HG02852 (cell line): ENCODE measurements at regions not wholly inside any gene's neighbourhood (a gene's known extent, or its start where the extent isn't known, plus 50 kb on each side); places are given as distances from the start of the nearest gene placed in this dataset.

ENCODE experiments used
- ATAC-seq: cut with Tn5 transposase; IDR thresholded peaks from one replicate; pipeline ENCODE4 v1.9.1; 2021; ENCODE audit warnings: mild to moderate bottlenecking, moderate library complexity; ENCODE audit not compliant: unreplicated experiment

GRCh38 chr6:19312241-19312978 is 524.8 kb upstream of the ID4 start:
- no peak for ATAC-seq

- ATAC-seq, result no peak
Measured at GRCh38 chr6:19317431-19317986, 519.7 kb upstream of the ID4 start.

GRCh38 chr6:19319005-19319404 is 518.2 kb upstream of the ID4 start:
- ATAC-seq, result no peak

GRCh38 chr6:19320111-19320581 is 517.0 kb upstream of the ID4 start:
- no peak for ATAC-seq

GRCh38 chr6:19322691-19323485 is 514.3 kb upstream of the ID4 start:
- ATAC-seq, result no peak

- ATAC-seq, result no peak
Measured at GRCh38 chr6:19324376-19324775, 512.8 kb upstream of the ID4 start.

GRCh38 chr6:19325335-19325789 is 511.8 kb upstream of the ID4 start:
- no peak for ATAC-seq

GRCh38 chr6:19327241-19327640 is 509.9 kb upstream of the ID4 start:
- ATAC-seq, result no peak

GRCh38 chr6:19327661-19328060 is 509.5 kb upstream of the ID4 start:
- ATAC-seq, result no peak

GRCh38 chr6:19329078-19329477 is 508.1 kb upstream of the ID4 start:
- no peak for ATAC-seq

GRCh38 chr6:19331089-19331488 is 506.1 kb upstream of the ID4 start:
- no peak for ATAC-seq

GRCh38 chr6:19332806-19333460 is 504.2 kb upstream of the ID4 start:
- no peak for ATAC-seq

- no peak for ATAC-seq
Measured at GRCh38 chr6:19333936-19334335, 503.2 kb upstream of the ID4 start.

- no peak for ATAC-seq
Measured at GRCh38 chr6:19336579-19336978, 500.6 kb upstream of the ID4 start.

GRCh38 chr6:19337101-19337500 is 500.1 kb upstream of the ID4 start:
- ATAC-seq, result no peak

- no peak for ATAC-seq
Measured at GRCh38 chr6:19342616-19343015, 494.6 kb upstream of the ID4 start.

- no peak for ATAC-seq
Measured at GRCh38 chr6:19349429-19349828, 487.7 kb upstream of the ID4 start.

- no peak for ATAC-seq
Measured at GRCh38 chr6:19354181-19354580, 483.0 kb upstream of the ID4 start.

- no peak for ATAC-seq
Measured at GRCh38 chr6:19356692-19357091, 480.5 kb upstream of the ID4 start.

GRCh38 chr6:19362396-19362795 is 474.8 kb upstream of the ID4 start:
- no peak for ATAC-seq

- no peak for ATAC-seq
Measured at GRCh38 chr6:19368511-19368910, 468.7 kb upstream of the ID4 start.
